H1 (cell line): ENCODE measurements at regions not wholly inside any gene's neighbourhood (a gene's known extent, or its start where the extent isn't known, plus 50 kb on each side); places are given as distances from the start of the nearest gene placed in this dataset.

Experiments used
- ATF2 ChIP-seq: IDR thresholded peaks from 2 replicates; pipeline ENCODE4 v1.6.1; 2012; ENCODE audit warnings: low read length, inconsistent platforms
- CREB1 ChIP-seq: IDR thresholded peaks from 2 replicates; pipeline ENCODE4 v1.6.1; 2012; ENCODE audit warnings: inconsistent platforms
- CTCF ChIP-seq, 3 experiments: IDR thresholded peaks; 1 replicate in 2 of 3; 2 replicates in 1 of 3; pipeline versions ENCODE4 v1.5.1 to v1.6.1; 2011; ENCODE audit warnings: low read length in 3 of 3, mild to moderate bottlenecking in 3 of 3, inconsistent platforms in 2 of 3, low read depth in 1 of 3, moderate library complexity in 1 of 3; ENCODE audit not compliant: insufficient read depth in 1 of 3; ENCODE audit errors: control extremely low read depth in 1 of 3
- NANOG ChIP-seq: IDR thresholded peaks from 2 replicates; pipeline ENCODE4 v1.6.1; 2011; ENCODE audit warnings: low read length, low read depth, mild to moderate bottlenecking, inconsistent platforms; ENCODE audit not compliant: insufficient read depth, poor library complexity, severe bottlenecking
- POLR2AphosphoS5 ChIP-seq: IDR thresholded peaks from 2 replicates; pipeline ENCODE4 v1.6.1; 2011; ENCODE audit warnings: low read depth, low read length
- RFX5 ChIP-seq: IDR thresholded peaks from 2 replicates; pipeline ENCODE4 v1.6.1; 2011; ENCODE audit warnings: low read depth, low read length, improper control_type of control experiment, borderline replicate concordance
- TEAD4 ChIP-seq: IDR thresholded peaks from 2 replicates; pipeline ENCODE4 v1.6.1; 2012; ENCODE audit warnings: low read depth, low read length, inconsistent platforms, mixed read lengths
- USF2 ChIP-seq: IDR thresholded peaks from 2 replicates; pipeline ENCODE4 v1.6.1; 2011; ENCODE audit warnings: low read length, improper control_type of control experiment

DNA sequence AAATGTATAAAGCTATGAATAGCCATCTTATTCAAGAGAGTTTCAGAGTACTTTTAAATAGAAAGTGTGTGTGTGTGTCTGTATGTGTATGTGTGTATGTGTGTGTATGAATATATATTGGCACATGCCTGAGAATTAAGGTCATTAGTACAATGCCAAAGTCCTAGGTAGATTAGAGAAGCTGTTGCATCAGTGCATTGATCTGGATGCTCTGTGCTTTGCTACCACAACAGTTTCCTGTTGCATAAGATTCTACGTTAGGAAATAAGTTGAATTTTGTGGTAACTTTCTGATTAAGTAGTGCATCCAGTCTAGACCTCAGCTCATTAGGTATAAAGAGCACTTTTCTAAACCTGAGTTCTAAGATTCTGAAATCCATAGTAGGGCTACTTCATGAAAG is 1102.8 kb upstream of the KLHL29 start:
- TF ChIP-seq USF2 (no peak), CTCF (IDR thresholded peaks at IDR 0.05; ENCODE audit: control extremely low read depth in 1 of 3, insufficient read depth in 1 of 3, low read depth in 1 of 3, low read length in 3 of 3) (no peak), CREB1 (no peak), RFX5 (no peak), ATF2 (no peak), TEAD4 (no peak), NANOG (no peak), POLR2AphosphoS5 (no peak)
